Esophagus squamous epithelium (tissue), 4 donors: ENCODE measurements at regions not wholly inside any gene's neighbourhood (a gene's known extent, or its start where the extent isn't known, plus 50 kb on each side); places are given as distances from the start of the nearest gene placed in this dataset.

Experiments used
- CTCF ChIP-seq, 6 experiments: fragments of 450-650 bp in 4 of 6; fragments of 200-600 bp in 2 of 6; sonication (generic) in 2 of 6; IDR thresholded peaks; one replicate each; pipeline ENCODE4 v1.5.1; 2016 to 2019; ENCODE audit warnings: antibody characterized with exemption in 6 of 6, mild to moderate bottlenecking in 4 of 6, moderate library complexity in 4 of 6
- POLR2A ChIP-seq, 4 donors: fragments of 450-650 bp; IDR thresholded peaks; one replicate each; pipeline ENCODE4 v1.6.1; 2017; ENCODE audit warnings: antibody characterized with exemption in 4 of 4, mild to moderate bottlenecking in 4 of 4, moderate library complexity in 3 of 4

GRCh38 chrX:10085223-10085622 lies 71.6 kb upstream of the CLCN4 start:
- TF ChIP-seq CTCF (IDR thresholded peaks at IDR 0.05) (no peak), POLR2A (IDR thresholded peaks at IDR 0.05) (no peak)
